Activated CD8-positive, alpha-beta memory T cell treated with anti-CD3 and anti-CD28 coated beads for 24 hours (primary cell): ENCODE measurements at regions not wholly inside any gene's neighbourhood (a gene's known extent, or its start where the extent isn't known, plus 50 kb on each side); places are given as distances from the start of the nearest gene placed in this dataset.
"Not testable (repeated sequence)": the region's sequence is repeated elsewhere in the genome, so short reads cannot be mapped to it uniquely, and the experiment has no call there.

Experiments
- DNase-seq: peaks from one replicate; pipeline ENCODE4 v3.0.0-alpha.2; 2020

- no peak for DNase-seq
Observed at GRCh38 chr5:105617436-105618215, 2053.1 kb downstream of the EFNA5 start.

- DNase-seq = no peak
Observed at GRCh38 chr5:105616599-105616998, 2054.0 kb upstream of the NUDT12 start.

DNA sequence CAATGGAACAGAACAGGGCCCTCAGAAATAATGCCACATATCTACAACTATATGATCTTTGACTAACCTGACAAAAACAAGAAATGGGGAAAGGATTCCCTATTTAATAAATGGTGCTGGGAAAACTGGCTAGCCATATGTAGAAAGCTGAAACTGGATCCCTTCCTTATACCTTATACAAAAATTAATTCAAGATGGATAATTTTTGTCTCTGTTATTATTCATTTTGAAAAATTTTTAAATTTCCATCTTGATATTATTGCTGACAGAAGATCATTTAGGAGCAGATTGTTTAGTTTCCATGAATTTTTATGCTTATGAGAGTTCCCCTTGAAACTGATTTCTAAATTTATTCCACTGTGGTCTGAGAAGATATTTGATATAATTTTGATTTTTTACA is 2039.8 kb upstream of the NUDT12 start:
- not testable (repeated sequence) for DNase-seq

DNA sequence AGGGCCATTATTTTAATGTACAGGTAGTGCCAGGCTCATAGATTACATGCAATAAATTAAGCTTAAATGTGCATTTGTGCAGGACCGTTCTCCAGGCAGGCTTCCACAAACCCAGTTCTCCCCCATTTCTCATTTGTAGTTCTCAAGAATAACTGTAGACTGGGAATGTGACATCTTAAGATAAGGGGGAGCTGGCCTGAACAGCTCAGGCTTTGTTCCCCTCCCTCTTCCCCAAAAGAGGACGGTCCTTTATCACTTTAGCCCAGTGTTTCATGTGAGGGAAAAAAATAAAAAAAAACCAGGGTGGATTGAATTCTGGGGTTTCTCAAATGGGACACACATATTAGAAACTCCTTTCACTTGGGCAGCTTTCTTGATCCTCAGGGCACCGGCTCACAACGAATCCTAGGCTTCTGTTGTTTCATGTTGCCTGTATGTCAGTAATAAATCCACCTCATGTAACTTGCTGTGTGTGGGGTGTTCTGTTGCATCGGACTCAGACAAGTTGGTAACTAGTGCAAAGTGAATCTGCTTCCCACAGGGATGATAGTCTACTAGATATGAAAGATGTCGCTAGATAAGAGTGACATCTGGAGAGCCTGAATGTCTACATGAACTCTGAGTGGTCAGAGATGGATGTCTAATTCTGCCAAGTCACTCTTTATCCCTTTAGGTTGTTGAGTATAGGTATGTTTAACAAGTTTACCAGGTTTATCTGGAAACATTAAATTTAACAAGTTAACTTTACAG is 2030.6 kb upstream of the NUDT12 start:
- DNase-seq = no peak

DNA sequence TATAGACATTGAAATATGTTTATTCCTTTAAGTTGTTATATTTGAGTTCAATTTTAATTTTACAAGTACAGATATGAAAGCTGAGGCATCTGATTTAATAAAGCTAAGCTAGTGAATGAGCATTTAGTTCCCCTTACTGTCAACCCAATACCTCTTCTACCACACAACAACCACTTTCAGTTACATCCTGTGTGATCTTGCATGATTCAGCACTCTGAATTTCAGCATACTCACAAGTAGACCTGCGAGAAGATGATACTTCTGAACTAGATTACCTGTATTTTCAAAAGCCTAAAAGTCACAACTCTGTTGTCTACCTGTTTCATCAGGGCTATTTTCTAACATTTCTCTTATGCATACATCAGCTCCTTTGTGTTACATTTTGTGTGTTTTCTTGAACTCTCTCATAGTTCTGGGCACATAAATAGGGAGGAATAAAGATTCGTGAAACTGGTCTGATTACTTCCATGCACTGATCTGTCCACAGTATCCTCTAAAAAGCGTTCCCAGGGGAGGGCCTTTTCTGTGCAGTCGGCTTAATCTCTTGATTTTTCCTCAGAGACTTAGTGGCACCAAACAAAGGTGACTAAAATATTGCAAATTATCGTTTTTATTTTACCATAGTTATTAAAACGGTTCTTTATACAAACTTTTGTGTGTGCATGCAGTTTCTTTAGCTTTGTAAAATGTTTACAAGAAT is 2025.5 kb upstream of the NUDT12 start:
- no peak for DNase-seq

GRCh38 chr5:105581988-105582690 is 2019.5 kb upstream of the NUDT12 start:
- DNase-seq = no peak

GRCh38 chr5:105573575-105573974 is 2011.0 kb upstream of the NUDT12 start:
- no peak for DNase-seq

DNA sequence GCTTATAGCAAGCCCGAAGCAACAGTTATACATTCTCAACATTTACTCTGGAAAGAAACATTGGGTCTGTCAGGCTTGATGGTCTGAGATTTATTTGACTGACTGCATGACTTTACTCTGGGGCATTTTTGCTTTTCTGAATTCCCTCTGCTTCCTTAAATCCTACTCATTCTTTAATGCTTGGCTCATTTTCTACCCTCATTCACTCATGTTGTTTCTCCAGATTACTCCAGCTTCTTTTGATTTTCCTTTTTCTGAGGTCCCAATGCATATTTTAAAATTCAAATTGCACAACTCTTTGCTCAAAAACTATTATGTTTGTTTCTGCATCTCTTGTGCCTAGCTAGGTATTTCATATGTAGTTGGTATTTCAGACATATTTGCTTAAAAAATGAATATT is 2002.9 kb upstream of the NUDT12 start:
- DNase-seq = no peak

- no peak for DNase-seq
Observed at GRCh38 chr5:105563842-105564241, 2001.3 kb upstream of the NUDT12 start.

DNA sequence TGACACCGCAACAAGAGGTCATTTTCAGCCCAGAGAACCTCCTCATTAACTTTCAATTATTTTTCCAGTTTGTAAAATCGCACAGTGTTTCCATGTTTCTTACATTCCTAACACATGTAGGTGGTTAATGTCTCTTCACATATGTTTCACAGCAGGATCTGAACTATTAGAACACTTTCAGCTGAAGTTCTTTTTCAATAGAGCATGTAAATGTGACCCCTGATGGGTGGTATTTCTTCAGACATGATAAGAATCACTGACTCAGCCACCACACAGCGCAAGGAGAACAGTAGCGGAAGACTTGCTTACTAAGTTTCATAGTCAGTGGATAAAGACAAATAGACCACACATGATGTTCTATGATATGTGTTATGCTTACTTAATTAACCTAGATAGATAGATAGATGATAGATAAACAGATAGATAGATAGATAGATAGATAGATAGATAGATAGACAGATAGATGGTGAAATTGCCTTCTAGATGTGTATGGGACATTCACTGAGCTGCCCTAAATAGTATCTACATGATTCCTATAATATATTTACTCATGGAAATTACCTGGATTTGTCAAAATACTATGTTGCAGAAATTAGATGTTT is 1992.1 kb upstream of the NUDT12 start:
- DNase-seq = no peak

GRCh38 chr5:105544300-105544699 is 1981.7 kb upstream of the NUDT12 start:
- no peak for DNase-seq

- DNase-seq = no peak
Observed at GRCh38 chr5:105536675-105537074, 1974.1 kb upstream of the NUDT12 start.

GRCh38 chr5:105530716-105531261 is 1968.2 kb upstream of the NUDT12 start:
- no peak for DNase-seq

- no peak for DNase-seq
Observed at GRCh38 chr5:105529851-105530250, 1967.3 kb upstream of the NUDT12 start.

DNA sequence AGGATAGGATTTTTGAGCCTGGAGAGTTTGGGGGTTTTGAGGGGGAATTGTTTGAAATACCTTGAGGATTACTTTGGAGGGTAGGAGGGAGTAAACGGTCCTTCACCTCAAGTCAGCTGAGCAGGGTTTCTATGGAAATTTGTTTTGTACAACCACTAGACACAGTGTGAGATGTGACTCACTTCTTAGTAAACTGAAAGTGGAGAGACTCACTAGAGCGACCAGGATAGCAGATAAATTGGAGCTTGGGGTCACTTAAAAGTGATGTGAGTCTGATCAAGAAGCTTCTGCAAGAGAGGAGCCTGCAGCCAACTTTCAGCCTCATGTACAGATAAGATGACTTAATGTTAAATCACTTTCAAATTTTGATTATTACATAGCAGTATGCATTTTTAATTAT is 1945.9 kb upstream of the NUDT12 start:
- DNase-seq = no peak

DNA sequence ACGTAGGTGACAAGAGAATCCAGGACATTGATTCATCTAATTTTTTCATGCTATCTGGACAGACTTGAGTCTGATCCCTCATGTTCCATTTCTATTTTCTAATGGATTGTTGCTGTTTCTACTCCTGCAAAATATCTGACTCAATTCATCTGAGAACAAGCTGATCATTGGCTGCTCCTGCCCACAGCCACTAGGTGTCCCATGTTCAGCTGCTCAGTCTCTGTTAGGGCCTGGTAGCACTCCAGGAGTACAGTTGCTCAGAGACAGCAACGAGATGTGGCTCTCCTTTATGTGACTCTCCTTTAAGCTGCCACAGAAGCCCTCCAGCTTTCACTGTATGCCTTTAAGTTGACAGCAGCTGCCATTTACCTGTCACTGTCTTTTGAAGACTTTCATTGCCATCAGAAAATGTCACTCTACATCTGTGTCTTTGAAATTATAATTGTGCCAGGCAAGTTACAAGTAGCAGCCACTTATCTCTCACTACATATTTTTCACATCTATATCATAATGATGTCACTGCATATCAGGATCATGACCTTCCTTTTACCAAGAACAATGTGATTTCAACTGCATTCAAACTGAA is 1944.2 kb upstream of the NUDT12 start:
- no peak for DNase-seq

DNA sequence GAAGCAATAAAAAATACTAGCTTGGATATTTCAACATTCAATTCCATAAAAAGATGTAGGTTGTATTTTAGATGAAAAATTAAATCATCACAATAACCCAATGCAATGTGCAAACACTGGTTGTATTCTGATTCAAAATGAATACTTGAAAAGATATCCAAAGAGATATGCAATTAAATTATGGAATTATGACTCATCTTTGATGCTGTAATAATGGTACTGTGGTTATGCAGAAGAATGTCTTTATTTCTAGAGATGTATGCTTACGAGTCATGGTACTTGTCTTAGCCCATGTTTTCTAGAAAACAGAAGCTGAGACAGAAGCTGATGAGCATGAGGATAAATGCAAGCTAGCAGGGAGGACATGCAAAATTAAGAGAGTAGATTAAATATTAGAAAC is 1941.4 kb upstream of the NUDT12 start:
- DNase-seq = no peak

- DNase-seq = no peak
Observed at GRCh38 chr5:105501315-105501714, 1938.7 kb upstream of the NUDT12 start.

GRCh38 chr5:105475401-105475800 is 1912.8 kb upstream of the NUDT12 start:
- DNase-seq = no peak

DNA sequence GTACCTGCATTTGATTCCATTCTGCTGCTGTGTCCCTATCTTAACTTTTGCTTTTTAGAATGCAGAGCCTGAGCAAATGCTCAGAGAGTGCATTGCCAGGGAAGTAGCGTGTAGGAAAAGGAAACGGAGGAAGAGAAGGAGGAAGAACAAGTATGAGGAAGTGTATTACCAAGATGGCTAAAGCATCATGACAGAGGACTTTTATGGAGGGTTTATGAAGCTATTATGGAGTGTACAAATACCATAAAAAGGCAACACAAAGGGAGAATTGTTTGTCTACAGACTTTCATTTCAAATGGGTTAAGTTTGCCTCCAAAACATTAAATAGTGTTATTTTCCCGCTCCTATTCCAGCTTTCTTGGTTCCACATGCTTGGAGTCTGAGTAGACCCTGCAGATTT is 1899.8 kb upstream of the NUDT12 start:
- no peak for DNase-seq

DNA sequence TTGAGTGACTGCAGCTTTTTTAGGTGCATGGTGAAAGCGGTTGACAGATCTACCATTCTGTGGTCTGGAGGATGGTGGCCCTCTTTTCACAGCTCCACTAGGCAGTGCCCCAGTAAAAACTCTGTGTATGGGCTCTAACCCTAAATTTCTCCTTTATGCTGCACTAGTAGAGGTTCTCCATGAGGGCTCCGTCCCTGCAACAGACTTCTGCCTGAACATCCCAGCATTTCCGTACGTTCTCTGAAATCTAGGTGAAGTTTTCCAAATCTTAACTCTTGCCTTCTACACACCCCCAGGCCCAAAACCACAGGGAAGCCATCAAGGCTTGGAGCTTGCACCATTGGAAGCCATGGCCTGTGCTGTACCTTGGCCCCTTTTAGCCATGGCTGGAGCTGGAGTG is 1898.1 kb upstream of the NUDT12 start:
- DNase-seq = no peak

DNA sequence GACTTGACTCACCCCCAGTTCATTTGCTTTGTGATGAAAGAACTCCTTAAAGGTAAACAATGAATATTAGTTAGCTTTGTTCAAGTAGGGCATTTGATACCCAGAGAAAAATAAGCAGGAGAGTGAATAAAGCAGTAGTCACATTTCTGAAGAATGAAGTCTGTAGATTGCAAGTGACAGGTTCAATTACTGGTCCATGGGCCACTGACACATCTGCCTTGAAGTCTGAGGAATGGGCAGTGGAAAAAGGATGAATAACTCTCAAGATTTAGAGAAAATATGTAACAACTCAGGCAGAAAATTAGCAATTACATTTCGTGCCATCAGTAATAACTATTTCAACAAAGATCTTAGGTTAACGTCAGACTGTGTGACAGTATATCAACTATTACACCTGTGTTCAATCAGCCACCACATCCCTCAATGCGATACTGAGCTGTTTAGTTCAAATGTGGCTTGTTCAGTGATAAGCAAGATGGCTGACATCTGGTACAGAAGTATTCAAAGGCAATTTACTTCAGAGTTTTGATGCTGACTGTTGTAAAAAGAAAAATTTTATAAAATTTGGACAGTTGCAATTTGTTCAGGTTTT is 1890.7 kb upstream of the NUDT12 start:
- DNase-seq = no peak
